ENCODE measurements at regions not wholly inside any gene's neighbourhood (a gene's known extent, or its start where the extent isn't known, plus 50 kb on each side); places are given as distances from the start of the nearest gene placed in this dataset.

DNA sequence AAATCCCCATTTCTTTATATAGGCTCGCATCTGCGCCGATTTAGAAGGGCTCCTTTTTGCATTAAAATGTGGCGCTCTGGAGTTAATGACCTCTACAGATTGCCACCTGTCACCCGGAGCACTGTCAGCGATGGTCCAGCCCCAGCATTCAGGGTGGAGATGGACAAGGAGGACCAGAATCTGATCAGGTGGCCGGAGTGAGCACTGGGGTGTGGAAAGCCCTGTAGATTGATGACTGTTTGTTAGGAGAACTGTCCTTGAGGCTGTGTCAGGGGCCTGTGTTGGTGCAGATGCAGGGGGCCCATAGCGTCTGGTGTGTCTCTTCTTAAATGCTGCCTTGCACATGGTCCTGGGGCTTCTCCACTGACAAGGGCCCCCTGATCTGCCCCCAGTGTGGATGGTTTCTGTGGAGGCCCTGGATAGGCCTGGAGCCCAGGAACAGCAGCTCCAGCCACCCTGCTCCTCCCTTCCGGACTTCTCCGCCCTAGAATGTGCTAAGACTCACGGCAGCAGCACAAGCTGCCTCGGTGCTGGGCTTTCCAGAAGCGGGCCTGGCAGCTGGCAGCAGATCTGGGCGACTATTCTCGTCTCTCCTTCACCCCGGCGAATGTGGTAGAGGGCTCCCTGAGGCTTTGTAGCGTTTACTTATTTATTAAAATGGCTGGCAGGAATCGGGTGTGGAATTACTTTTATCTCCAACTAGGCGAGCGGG, 1333.3 kb downstream of the BRD1 start:
- TF ChIP-seq ATAD3A (CRISPR knock-in tag; IDR thresholded peaks at IDR 0.05) = no peak
- TF ChIP-seq ESRRA (CRISPR knock-in tag; IDR thresholded peaks at IDR 0.05; ENCODE audit: low read depth) = no peak
- TF ChIP-seq ZNF232 (CRISPR knock-in tag; IDR thresholded peaks at IDR 0.05; ENCODE audit: borderline replicate concordance) = no peak
- no peak for TF ChIP-seq ZNF3 (CRISPR knock-in tag; IDR thresholded peaks at IDR 0.05)
- TF ChIP-seq CTCF (CRISPR knock-in tag; IDR thresholded peaks at IDR 0.05) = no peak
- TF ChIP-seq HDAC2 (CRISPR knock-in tag; IDR thresholded peaks at IDR 0.05) = no peak
- no peak for TF ChIP-seq PHF8 (CRISPR knock-in tag; IDR thresholded peaks at IDR 0.05)

All from HepG2 (cell line).